ENCODE measurements at regions not wholly inside any gene's neighbourhood (a gene's known extent, or its start where the extent isn't known, plus 50 kb on each side); places are given as distances from the start of the nearest gene placed in this dataset.

- TF ChIP-seq CTCF (IDR thresholded peaks at IDR 0.05; ENCODE audit: insufficient read depth, low read length, poor library complexity, severe bottlenecking): no peak
- Histone ChIP-seq H3K4me3 (ENCODE audit: low read depth, low read length) (no peak overlapping the region), H3K36me3 (ENCODE audit: control insufficient read depth, insufficient read depth, low read length) (no peaks in the 10 kb centered on the region), H3K27me3 (ENCODE audit: control insufficient read depth, insufficient read depth, low read length) (peaks cover 4% of the 10 kb centered on the region)
- no peak for DNase-seq (ENCODE audit: low read depth)
These were observed 523.6 kb downstream of the BCOR start for GRCh38 chrX:39574178-39574577.

- no peak for DNase-seq (ENCODE audit: low read depth)
- Histone ChIP-seq H3K36me3 (ENCODE audit: control insufficient read depth, insufficient read depth, low read length) (no peaks in the 10 kb centered on the region), H3K4me3 (ENCODE audit: low read depth, low read length) (no peak overlapping the region), H3K27me3 (ENCODE audit: control insufficient read depth, insufficient read depth, low read length) (peaks cover 2% of the 10 kb centered on the region)
- TF ChIP-seq CTCF (IDR thresholded peaks at IDR 0.05; ENCODE audit: insufficient read depth, low read length, poor library complexity, severe bottlenecking): no peak
These were observed 521.5 kb downstream of the BCOR start for GRCh38 chrX:39576041-39576872.

- H3K27me3 ChIP-seq (ENCODE audit: control insufficient read depth, insufficient read depth, low read length): peaks cover 2% of the 10 kb centered on the region
- no peaks in the 10 kb centered on the region for H3K36me3 ChIP-seq (ENCODE audit: control insufficient read depth, insufficient read depth, low read length)
- H3K4me3 ChIP-seq (ENCODE audit: low read depth, low read length): no peak overlapping the region
- no peak for DNase-seq (ENCODE audit: low read depth)
- TF ChIP-seq CTCF (IDR thresholded peaks at IDR 0.05; ENCODE audit: insufficient read depth, low read length, poor library complexity, severe bottlenecking): no peak
These were observed 520.4 kb downstream of the BCOR start for GRCh38 chrX:39577206-39577984.

DNA sequence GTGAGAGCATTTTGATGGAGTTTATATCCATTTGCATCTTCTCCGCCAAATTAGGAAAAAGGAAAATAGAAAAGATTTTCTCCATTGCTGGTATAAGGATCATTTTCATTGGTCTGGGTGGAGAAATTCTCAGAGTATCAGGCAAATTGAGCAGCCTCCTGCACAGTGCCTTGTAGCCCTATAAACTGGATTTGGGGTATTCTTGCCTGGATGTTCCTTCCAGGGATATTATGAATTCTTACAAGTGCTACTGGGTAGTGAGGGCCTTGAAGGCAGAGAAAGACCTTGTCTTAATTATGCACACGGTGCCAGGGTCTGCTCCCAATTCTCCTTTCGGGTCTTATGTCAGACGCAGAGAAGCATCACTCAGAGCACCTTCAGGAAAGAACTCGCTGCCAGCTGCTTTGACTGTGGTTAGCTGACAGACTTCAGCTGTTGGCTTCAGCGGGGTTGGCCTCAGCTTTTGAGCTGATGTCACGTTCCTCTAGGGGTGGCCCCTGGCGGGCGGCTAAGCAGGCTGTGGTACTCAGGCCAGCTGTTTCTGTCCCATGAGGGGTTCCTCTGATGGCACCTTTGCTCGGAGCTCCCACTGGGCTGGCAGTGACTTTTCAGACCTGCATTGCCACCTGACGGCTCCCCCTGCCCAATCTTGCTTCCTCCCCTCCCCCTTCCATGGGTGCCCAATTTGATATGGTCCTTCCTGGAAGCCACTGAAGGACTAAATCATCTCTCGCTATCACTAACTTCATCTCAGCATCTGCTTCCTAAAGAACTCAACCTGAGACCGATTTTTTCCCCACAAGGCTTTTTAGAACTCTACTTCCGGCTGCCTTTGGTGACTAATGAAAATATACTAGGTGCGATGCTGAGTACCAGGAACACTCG is 519.5 kb downstream of the BCOR start:
- Histone ChIP-seq H3K36me3 (ENCODE audit: control insufficient read depth, insufficient read depth, low read length) (no peaks in the 10 kb centered on the region), H3K4me3 (ENCODE audit: low read depth, low read length) (no peak overlapping the region), H3K27me3 (ENCODE audit: control insufficient read depth, insufficient read depth, low read length) (peaks cover 2% of the 10 kb centered on the region)
- no peak for DNase-seq (ENCODE audit: low read depth)
- no peak for TF ChIP-seq CTCF (IDR thresholded peaks at IDR 0.05; ENCODE audit: insufficient read depth, low read length, poor library complexity, severe bottlenecking)

- DNase-seq (ENCODE audit: low read depth): no peak
- H3K36me3 ChIP-seq (ENCODE audit: control insufficient read depth, insufficient read depth, low read length): no peaks in the 10 kb centered on the region
- TF ChIP-seq CTCF (IDR thresholded peaks at IDR 0.05; ENCODE audit: insufficient read depth, low read length, poor library complexity, severe bottlenecking): no peak
- H3K4me3 ChIP-seq (ENCODE audit: low read depth, low read length): no peak overlapping the region
- H3K27me3 ChIP-seq (ENCODE audit: control insufficient read depth, insufficient read depth, low read length): peaks cover 2% of the 10 kb centered on the region
These were observed 517.7 kb downstream of the BCOR start for GRCh38 chrX:39580043-39580442.
